ENCODE measurements at regions not wholly inside any gene's neighbourhood (a gene's known extent, or its start where the extent isn't known, plus 50 kb on each side); places are given as distances from the start of the nearest gene placed in this dataset.

- no peak for DNase-seq (ENCODE audit: low spot score)
- Histone ChIP-seq H2BK15ac (ENCODE audit: low read length) (no peak overlapping the region), H3K4me3 (ENCODE audit: low read length in 2 of 2) (no peak overlapping the region), H3K79me1 (ENCODE audit: low read depth, low read length) (no peaks in the 10 kb centered on the region), H3K27me3 (ENCODE audit: control insufficient read depth in 3 of 3, insufficient read depth in 3 of 3, low read depth in 1 of 3, low read length in 3 of 3) (no peaks in the 10 kb centered on the region), H3K27ac (replicated peaks; ENCODE audit: low read length) (no peak overlapping the region), H3K14ac (ENCODE audit: low read length) (no peak overlapping the region), H3K23ac (ENCODE audit: low read depth, low read length, poor library complexity) (no peak overlapping the region), H3K4me2 (ENCODE audit: insufficient read depth, low read length, poor library complexity, severe bottlenecking) (no peak overlapping the region), H3K9ac (ENCODE audit: low read depth, low read length, poor library complexity) (no peak overlapping the region), H2AFZ (ENCODE audit: low read length) (no peak overlapping the region), H2BK120ac (ENCODE audit: low read depth, low read length) (no peak overlapping the region), H2AK5ac (ENCODE audit: low read depth, low read length) (no peak overlapping the region), H4K8ac (ENCODE audit: low read depth, low read length) (no peak overlapping the region), H3K18ac (ENCODE audit: low read length) (no peak overlapping the region), H3K4me1 (ENCODE audit: control insufficient read depth in 2 of 2, insufficient read depth in 1 of 2, low read depth in 1 of 2, low read length in 2 of 2) (no peaks in the 10 kb centered on the region), H2BK12ac (ENCODE audit: low read length) (no peak overlapping the region), H2BK5ac (ENCODE audit: low read length) (no peak overlapping the region), H3K4ac (ENCODE audit: low read length) (no peak overlapping the region), H4K91ac (ENCODE audit: low read depth, low read length, poor library complexity) (no peak overlapping the region), H3K9me3 (replicated peaks in 1 of 2; ENCODE audit: control insufficient read depth in 2 of 2, insufficient read depth in 1 of 2, low read depth in 1 of 2, low read length in 2 of 2) (peaks cover 0 to 2% of the 10 kb centered on the region in 2 donors), H3K36me3 (replicated peaks in 1 of 2; ENCODE audit: control insufficient read depth in 2 of 2, insufficient read depth in 2 of 2, low read length in 2 of 2) (no peaks in the 10 kb centered on the region)
- WGBS, 2 donors (ENCODE audit: extremely low coverage in 2 of 2, insufficient read length in 2 of 2, insufficient replicate concordance in 1 of 2): no CpG with 5 or more reads among the region's 2 CpGs
Measured at GRCh38 chr20:7770046-7770445, 170.2 kb downstream of the HAO1 start.

GRCh38 chr20:7770578-7770977, 169.7 kb downstream of the HAO1 start:
- Histone ChIP-seq H3K27me3 (ENCODE audit: control insufficient read depth in 3 of 3, insufficient read depth in 3 of 3, low read depth in 1 of 3, low read length in 3 of 3) (no peaks in the 10 kb centered on the region), H2BK12ac (ENCODE audit: low read length) (no peak overlapping the region), H2AFZ (ENCODE audit: low read length) (no peak overlapping the region), H3K9me3 (replicated peaks in 1 of 2; ENCODE audit: control insufficient read depth in 2 of 2, insufficient read depth in 1 of 2, low read depth in 1 of 2, low read length in 2 of 2) (peaks cover 0 to 4% of the 10 kb centered on the region in 2 donors), H3K9ac (ENCODE audit: low read depth, low read length, poor library complexity) (no peak overlapping the region), H2BK120ac (ENCODE audit: low read depth, low read length) (no peak overlapping the region), H4K91ac (ENCODE audit: low read depth, low read length, poor library complexity) (no peak overlapping the region), H3K79me1 (ENCODE audit: low read depth, low read length) (no peaks in the 10 kb centered on the region), H3K4me1 (ENCODE audit: control insufficient read depth in 2 of 2, insufficient read depth in 1 of 2, low read depth in 1 of 2, low read length in 2 of 2) (no peaks in the 10 kb centered on the region), H3K4me2 (ENCODE audit: insufficient read depth, low read length, poor library complexity, severe bottlenecking) (no peak overlapping the region), H3K36me3 (replicated peaks in 1 of 2; ENCODE audit: control insufficient read depth in 2 of 2, insufficient read depth in 2 of 2, low read length in 2 of 2) (no peaks in the 10 kb centered on the region), H2BK15ac (ENCODE audit: low read length) (no peak overlapping the region), H3K23ac (ENCODE audit: low read depth, low read length, poor library complexity) (no peak overlapping the region), H4K8ac (ENCODE audit: low read depth, low read length) (no peak overlapping the region), H3K27ac (replicated peaks; ENCODE audit: low read length) (no peak overlapping the region), H3K4me3 (ENCODE audit: low read length in 2 of 2) (no peak overlapping the region), H3K4ac (ENCODE audit: low read length) (no peak overlapping the region), H3K14ac (ENCODE audit: low read length) (no peak overlapping the region), H2BK5ac (ENCODE audit: low read length) (no peak overlapping the region), H2AK5ac (ENCODE audit: low read depth, low read length) (no peak overlapping the region), H3K18ac (ENCODE audit: low read length) (no peak overlapping the region)
- DNase-seq (ENCODE audit: low spot score): no peak
- no CpG with 5 or more reads among the region's 2 CpGs for WGBS, 2 donors (ENCODE audit: extremely low coverage in 2 of 2, insufficient read length in 2 of 2, insufficient replicate concordance in 1 of 2)

- Histone ChIP-seq H3K9me3 (replicated peaks in 1 of 2; ENCODE audit: control insufficient read depth in 2 of 2, insufficient read depth in 1 of 2, low read depth in 1 of 2, low read length in 2 of 2) (peaks cover 0 to 6% of the 10 kb centered on the region in 2 donors), H3K9ac (ENCODE audit: low read depth, low read length, poor library complexity) (no peak overlapping the region), H3K27me3 (ENCODE audit: control insufficient read depth in 3 of 3, insufficient read depth in 3 of 3, low read depth in 1 of 3, low read length in 3 of 3) (no peaks in the 10 kb centered on the region), H2BK15ac (ENCODE audit: low read length) (no peak overlapping the region), H4K8ac (ENCODE audit: low read depth, low read length) (no peak overlapping the region), H2BK120ac (ENCODE audit: low read depth, low read length) (no peak overlapping the region), H2BK5ac (ENCODE audit: low read length) (no peak overlapping the region), H3K18ac (ENCODE audit: low read length) (no peak overlapping the region), H3K79me1 (ENCODE audit: low read depth, low read length) (no peaks in the 10 kb centered on the region), H3K27ac (replicated peaks; ENCODE audit: low read length) (no peak overlapping the region), H3K36me3 (replicated peaks in 1 of 2; ENCODE audit: control insufficient read depth in 2 of 2, insufficient read depth in 2 of 2, low read length in 2 of 2) (no peaks in the 10 kb centered on the region), H2AK5ac (ENCODE audit: low read depth, low read length) (no peak overlapping the region), H3K4ac (ENCODE audit: low read length) (no peak overlapping the region), H2AFZ (ENCODE audit: low read length) (peak overlapping the region; percentile 12), H3K4me2 (ENCODE audit: insufficient read depth, low read length, poor library complexity, severe bottlenecking) (no peak overlapping the region), H3K14ac (ENCODE audit: low read length) (no peak overlapping the region), H2BK12ac (ENCODE audit: low read length) (no peak overlapping the region), H3K4me1 (ENCODE audit: control insufficient read depth in 2 of 2, insufficient read depth in 1 of 2, low read depth in 1 of 2, low read length in 2 of 2) (no peaks in the 10 kb centered on the region), H3K4me3 (ENCODE audit: low read length in 2 of 2) (no peak overlapping the region), H4K91ac (ENCODE audit: low read depth, low read length, poor library complexity) (no peak overlapping the region), H3K23ac (ENCODE audit: low read depth, low read length, poor library complexity) (no peak overlapping the region)
- no CpG with 5 or more reads among the region's 2 CpGs for WGBS, 2 donors (ENCODE audit: extremely low coverage in 2 of 2, insufficient read length in 2 of 2, insufficient replicate concordance in 1 of 2)
- DNase-seq (ENCODE audit: low spot score): no peak
Measured at GRCh38 chr20:7772371-7772770, 167.9 kb downstream of the HAO1 start.

- H3K4ac ChIP-seq (ENCODE audit: low read length): no peak overlapping the region
- H2BK15ac ChIP-seq (ENCODE audit: low read length): no peak overlapping the region
- H3K79me1 ChIP-seq (ENCODE audit: low read depth, low read length): no peaks in the 10 kb centered on the region
- H2AK5ac ChIP-seq (ENCODE audit: low read depth, low read length): no peak overlapping the region
- no peaks in the 10 kb centered on the region for H3K4me1 ChIP-seq (ENCODE audit: control insufficient read depth in 2 of 2, insufficient read depth in 1 of 2, low read depth in 1 of 2, low read length in 2 of 2)
- DNase-seq (ENCODE audit: low spot score): no peak
- H2BK5ac ChIP-seq (ENCODE audit: low read length): no peak overlapping the region
- H3K18ac ChIP-seq (ENCODE audit: low read length): no peak overlapping the region
- no peak overlapping the region for H3K9ac ChIP-seq (ENCODE audit: low read depth, low read length, poor library complexity)
- H3K4me2 ChIP-seq (ENCODE audit: insufficient read depth, low read length, poor library complexity, severe bottlenecking): no peak overlapping the region
- H3K36me3 ChIP-seq (replicated peaks in 1 of 2; ENCODE audit: control insufficient read depth in 2 of 2, insufficient read depth in 2 of 2, low read length in 2 of 2): no peaks in the 10 kb centered on the region
- peaks cover 0 to 6% of the 10 kb centered on the region in 2 donors for H3K9me3 ChIP-seq (replicated peaks in 1 of 2; ENCODE audit: control insufficient read depth in 2 of 2, insufficient read depth in 1 of 2, low read depth in 1 of 2, low read length in 2 of 2)
- no peaks in the 10 kb centered on the region for H3K27me3 ChIP-seq (ENCODE audit: control insufficient read depth in 3 of 3, insufficient read depth in 3 of 3, low read depth in 1 of 3, low read length in 3 of 3)
- H2AFZ ChIP-seq (ENCODE audit: low read length): no peak overlapping the region
- H3K14ac ChIP-seq (ENCODE audit: low read length): no peak overlapping the region
- no CpG with 5 or more reads among the region's 2 CpGs for WGBS, 2 donors (ENCODE audit: extremely low coverage in 2 of 2, insufficient read length in 2 of 2, insufficient replicate concordance in 1 of 2)
- no peak overlapping the region for H4K8ac ChIP-seq (ENCODE audit: low read depth, low read length)
- H3K4me3 ChIP-seq (ENCODE audit: low read length in 2 of 2): no peak overlapping the region
- H4K91ac ChIP-seq (ENCODE audit: low read depth, low read length, poor library complexity): no peak overlapping the region
- no peak overlapping the region for H3K27ac ChIP-seq (replicated peaks; ENCODE audit: low read length)
- H3K23ac ChIP-seq (ENCODE audit: low read depth, low read length, poor library complexity): no peak overlapping the region
- no peak overlapping the region for H2BK120ac ChIP-seq (ENCODE audit: low read depth, low read length)
- H2BK12ac ChIP-seq (ENCODE audit: low read length): no peak overlapping the region
Measured at GRCh38 chr20:7773511-7773910, 166.7 kb downstream of the HAO1 start.

All from neuronal stem cell (in vitro differentiated cells).